ENCODE measurements at regions not wholly inside any gene's neighbourhood (a gene's known extent, or its start where the extent isn't known, plus 50 kb on each side); places are given as distances from the start of the nearest gene placed in this dataset.

DNA sequence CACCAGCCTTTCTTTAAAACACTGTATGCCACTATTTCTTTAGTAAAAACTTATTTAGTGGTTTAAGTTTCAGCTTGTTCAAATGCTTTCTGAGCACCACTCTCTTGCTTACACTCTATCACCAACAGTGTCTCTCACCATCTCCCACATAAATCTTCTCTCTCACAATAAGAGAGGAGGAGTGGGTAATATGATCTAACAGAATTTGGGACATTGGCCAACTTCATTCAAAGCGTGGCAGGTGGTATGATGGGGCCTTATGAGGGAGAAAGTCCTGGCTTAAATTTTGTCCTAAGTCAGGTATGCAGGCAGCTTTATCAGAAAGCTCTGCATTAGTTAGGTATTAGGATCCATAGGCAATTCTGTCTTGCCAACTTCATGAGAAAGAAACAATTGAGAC, 1132.5 kb downstream of the TUSC7 start:
- TF ChIP-seq, protein P1, sequence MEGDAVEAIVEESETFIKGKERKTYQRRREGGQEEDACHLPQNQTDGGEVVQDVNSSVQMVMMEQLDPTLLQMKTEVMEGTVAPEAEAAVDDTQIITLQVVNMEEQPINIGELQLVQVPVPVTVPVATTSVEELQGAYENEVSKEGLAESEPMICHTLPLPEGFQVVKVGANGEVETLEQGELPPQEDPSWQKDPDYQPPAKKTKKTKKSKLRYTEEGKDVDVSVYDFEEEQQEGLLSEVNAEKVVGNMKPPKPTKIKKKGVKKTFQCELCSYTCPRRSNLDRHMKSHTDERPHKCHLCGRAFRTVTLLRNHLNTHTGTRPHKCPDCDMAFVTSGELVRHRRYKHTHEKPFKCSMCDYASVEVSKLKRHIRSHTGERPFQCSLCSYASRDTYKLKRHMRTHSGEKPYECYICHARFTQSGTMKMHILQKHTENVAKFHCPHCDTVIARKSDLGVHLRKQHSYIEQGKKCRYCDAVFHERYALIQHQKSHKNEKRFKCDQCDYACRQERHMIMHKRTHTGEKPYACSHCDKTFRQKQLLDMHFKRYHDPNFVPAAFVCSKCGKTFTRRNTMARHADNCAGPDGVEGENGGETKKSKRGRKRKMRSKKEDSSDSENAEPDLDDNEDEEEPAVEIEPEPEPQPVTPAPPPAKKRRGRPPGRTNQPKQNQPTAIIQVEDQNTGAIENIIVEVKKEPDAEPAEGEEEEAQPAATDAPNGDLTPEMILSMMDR (IDR thresholded peaks at IDR 0.05; ENCODE audit: control extremely low read depth in 1 of 3, insufficient read depth in 1 of 3, low read depth in 1 of 3, low read length in 3 of 3): no peak
- TF ChIP-seq RFX5 (IDR thresholded peaks at IDR 0.05; ENCODE audit: borderline replicate concordance, low read depth, low read length): no peak
- TF ChIP-seq ZNF274 (IDR thresholded peaks at IDR 0.05; ENCODE audit: borderline replicate concordance, extremely low read depth, low read length): no peak
- no peak for TF ChIP-seq EP300 (IDR thresholded peaks at IDR 0.05; ENCODE audit: borderline replicate concordance in 1 of 2, low read depth in 2 of 2, low read length in 2 of 2)
- TF ChIP-seq, protein P2, sequence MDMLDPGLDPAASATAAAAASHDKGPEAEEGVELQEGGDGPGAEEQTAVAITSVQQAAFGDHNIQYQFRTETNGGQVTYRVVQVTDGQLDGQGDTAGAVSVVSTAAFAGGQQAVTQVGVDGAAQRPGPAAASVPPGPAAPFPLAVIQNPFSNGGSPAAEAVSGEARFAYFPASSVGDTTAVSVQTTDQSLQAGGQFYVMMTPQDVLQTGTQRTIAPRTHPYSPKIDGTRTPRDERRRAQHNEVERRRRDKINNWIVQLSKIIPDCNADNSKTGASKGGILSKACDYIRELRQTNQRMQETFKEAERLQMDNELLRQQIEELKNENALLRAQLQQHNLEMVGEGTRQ (IDR thresholded peaks at IDR 0.05; ENCODE audit: low read length): no peak
